Natural killer cell treated with Interleukin-12 subunit alpha and Interleukin-12 subunit beta and Interleukin-15 and Interleukin-18, amount 100 ng/mL, for 72 hours (primary cell): ENCODE measurements at regions not wholly inside any gene's neighbourhood (a gene's known extent, or its start where the extent isn't known, plus 50 kb on each side); places are given as distances from the start of the nearest gene placed in this dataset.
"Not testable (repeated sequence)": the region's sequence is repeated elsewhere in the genome, so short reads cannot be mapped to it uniquely, and the experiment has no call there.

Experiments
- ATAC-seq, 2 donors: fragments of 150-1000 bp; cut with Tn5 transposase in 1 of 2; sonication (Bioruptor Pico), chemical (Tn5 transposase) in 1 of 2; 2 replicates each; pipeline ENCODE4 v1.10.0; 2021
- DNase-seq: peaks from one replicate; pipeline ENCODE4 v3.0.0; 2022; ENCODE audit warnings: low spot score
- H3K27ac Mint-ChIP-seq, 2 donors: 1 replicate in 1 of 2; 2 replicates in 1 of 2; pipeline ENCODE4 v1.8.0; 2022; ENCODE audit warnings: mixed read lengths in 2 of 2, mild to moderate bottlenecking in 1 of 2, moderate library complexity in 1 of 2
- H3K27me3 Mint-ChIP-seq, 2 donors: 1 replicate in 1 of 2; 2 replicates in 1 of 2; pipeline ENCODE4 v1.8.0; 2022; ENCODE audit warnings: mixed read lengths in 2 of 2
- H3K36me3 Mint-ChIP-seq: one replicate; pipeline ENCODE4 v1.8.0; 2022; ENCODE audit warnings: mixed read lengths
- H3K4me1 Mint-ChIP-seq, 2 donors: 1 replicate in 1 of 2; 2 replicates in 1 of 2; pipeline ENCODE4 v1.8.0; 2022; ENCODE audit warnings: low read depth in 2 of 2, mixed read lengths in 2 of 2, mild to moderate bottlenecking in 1 of 2
- H3K4me3 Mint-ChIP-seq: one replicate; pipeline ENCODE4 v1.8.0; 2022; ENCODE audit warnings: mixed read lengths
- H3K9me3 Mint-ChIP-seq: 2 replicates; pipeline ENCODE4 v1.8.0; 2022; ENCODE audit warnings: mixed read lengths

GRCh38 chr16:61045931-61046330 lies 990.3 kb downstream of the CDH8 start:
- no peaks in the 10 kb centered on the region for H3K4me1 Mint-ChIP-seq

GRCh38 chr16:61042737-61043136 lies 993.5 kb downstream of the CDH8 start:
- no peak overlapping the region for H3K4me3 Mint-ChIP-seq
- peaks cover 11% of the 10 kb centered on the region for H3K9me3 Mint-ChIP-seq
- no peaks in the 10 kb centered on the region for H3K27me3 Mint-ChIP-seq
- no peaks in the 10 kb centered on the region for H3K4me1 Mint-ChIP-seq
- no peak overlapping the region for H3K27ac Mint-ChIP-seq
- ATAC-seq (no peak), DNase-seq (no peak)
- H3K36me3 Mint-ChIP-seq: peaks cover 4% of the 10 kb centered on the region

More at GRCh38 chr16:61045931-61046330, 990.3 kb downstream of the CDH8 start:
- peaks cover 17% of the 10 kb centered on the region for H3K36me3 Mint-ChIP-seq
- no peak for DNase-seq
- H3K27me3 Mint-ChIP-seq: no peaks in the 10 kb centered on the region
- peaks cover 21% of the 10 kb centered on the region for H3K9me3 Mint-ChIP-seq
- ATAC-seq: no peak
- no peak overlapping the region for H3K27ac Mint-ChIP-seq
- H3K4me3 Mint-ChIP-seq: no peak overlapping the region

- Mint-ChIP-seq H3K27me3 (no peaks in the 10 kb centered on the region), H3K4me1 (no peaks in the 10 kb centered on the region), H3K36me3 (peaks cover 6% of the 10 kb centered on the region), H3K9me3 (peaks cover 16% of the 10 kb centered on the region), H3K4me3 (no peak overlapping the region), H3K27ac (no peak overlapping the region)
- DNase-seq (no peak), ATAC-seq (no peak)
Observed at GRCh38 chr16:61030616-61031015, 1005.6 kb downstream of the CDH8 start.

- H3K9me3 Mint-ChIP-seq: peaks cover 24% of the 10 kb centered on the region
- no peak overlapping the region for H3K27ac Mint-ChIP-seq
- no peak for ATAC-seq
- peaks cover 4% of the 10 kb centered on the region for H3K36me3 Mint-ChIP-seq
- H3K4me3 Mint-ChIP-seq: no peak overlapping the region
- H3K4me1 Mint-ChIP-seq: no peaks in the 10 kb centered on the region
- no peak for DNase-seq
- H3K27me3 Mint-ChIP-seq: no peaks in the 10 kb centered on the region
Observed at GRCh38 chr16:61024180-61024900, 1011.9 kb downstream of the CDH8 start.

- Mint-ChIP-seq H3K36me3 (peaks cover 21% of the 10 kb centered on the region), H3K27ac (no peak overlapping the region), H3K4me1 (no peaks in the 10 kb centered on the region), H3K4me3 (no peak overlapping the region), H3K27me3 (no peaks in the 10 kb centered on the region), H3K9me3 (peaks cover 25% of the 10 kb centered on the region)
- ATAC-seq: no peak
- DNase-seq: no peak
Observed at GRCh38 chr16:61014869-61015268, 1021.4 kb downstream of the CDH8 start.

- peaks cover 10% of the 10 kb centered on the region for H3K36me3 Mint-ChIP-seq
Observed at GRCh38 chr16:61007694-61008093, 1028.5 kb downstream of the CDH8 start.

GRCh38 chr16:61005952-61006351 lies 1030.3 kb downstream of the CDH8 start:
- Mint-ChIP-seq H3K27me3 (no peaks in the 10 kb centered on the region), H3K9me3 (peaks cover 7% of the 10 kb centered on the region), H3K4me3 (no peak overlapping the region), H3K4me1 (no peaks in the 10 kb centered on the region), H3K27ac (no peak overlapping the region), H3K36me3 (peaks cover 4% of the 10 kb centered on the region)
- DNase-seq (no peak), ATAC-seq (no peak)

More at GRCh38 chr16:61007694-61008093, 1028.5 kb downstream of the CDH8 start:
- Mint-ChIP-seq H3K27me3 (no peaks in the 10 kb centered on the region), H3K4me1 (no peaks in the 10 kb centered on the region), H3K27ac (no peak overlapping the region), H3K9me3 (peaks cover 11% of the 10 kb centered on the region), H3K4me3 (no peak overlapping the region)
- no peak for DNase-seq
- ATAC-seq: no peak

GRCh38 chr16:61002479-61003204 lies 1033.6 kb downstream of the CDH8 start:
- Mint-ChIP-seq H3K4me3 (no peak overlapping the region), H3K27ac (no peak overlapping the region), H3K36me3 (no peaks in the 10 kb centered on the region), H3K4me1 (no peaks in the 10 kb centered on the region), H3K27me3 (no peaks in the 10 kb centered on the region), H3K9me3 (peaks cover 10% of the 10 kb centered on the region)
- ATAC-seq: no peak
- DNase-seq: no peak

- peaks cover 14% of the 10 kb centered on the region for H3K9me3 Mint-ChIP-seq
- no peaks in the 10 kb centered on the region for H3K36me3 Mint-ChIP-seq
- no peak overlapping the region for H3K4me3 Mint-ChIP-seq
- H3K4me1 Mint-ChIP-seq: no peaks in the 10 kb centered on the region
- no peak overlapping the region for H3K27ac Mint-ChIP-seq
- H3K27me3 Mint-ChIP-seq: no peaks in the 10 kb centered on the region
- no peak for ATAC-seq
- no peak for DNase-seq
Observed at GRCh38 chr16:60991886-60992285, 1044.4 kb downstream of the CDH8 start.

- H3K4me1 Mint-ChIP-seq: no peaks in the 10 kb centered on the region
- H3K36me3 Mint-ChIP-seq: no peaks in the 10 kb centered on the region
- no peak overlapping the region for H3K27ac Mint-ChIP-seq
- DNase-seq (no peak), ATAC-seq (no peak)
- H3K27me3 Mint-ChIP-seq: no peaks in the 10 kb centered on the region
- no peak overlapping the region for H3K4me3 Mint-ChIP-seq
- H3K9me3 Mint-ChIP-seq: peaks cover 14% of the 10 kb centered on the region
Observed at GRCh38 chr16:60989592-60989991, 1046.6 kb downstream of the CDH8 start.

- no peak for DNase-seq
- H3K27me3 Mint-ChIP-seq: no peaks in the 10 kb centered on the region
- peaks cover 24% of the 10 kb centered on the region for H3K9me3 Mint-ChIP-seq
- ATAC-seq: no peak
- H3K4me1 Mint-ChIP-seq: no peaks in the 10 kb centered on the region
- peaks cover 8% of the 10 kb centered on the region for H3K36me3 Mint-ChIP-seq
- no peak overlapping the region for H3K4me3 Mint-ChIP-seq
- H3K27ac Mint-ChIP-seq: no peak overlapping the region
Observed at GRCh38 chr16:60979119-60979518, 1057.1 kb downstream of the CDH8 start.

- DNase-seq: no peak
- peaks cover 10% of the 10 kb centered on the region for H3K36me3 Mint-ChIP-seq
- ATAC-seq: no peak
- H3K27me3 Mint-ChIP-seq: no peaks in the 10 kb centered on the region
- H3K9me3 Mint-ChIP-seq: peaks cover 15% of the 10 kb centered on the region
- no peaks in the 10 kb centered on the region for H3K4me1 Mint-ChIP-seq
- no peak overlapping the region for H3K27ac Mint-ChIP-seq
- H3K4me3 Mint-ChIP-seq: no peak overlapping the region
Observed at GRCh38 chr16:60949800-60950199, 1086.4 kb downstream of the CDH8 start.

GRCh38 chr16:60945225-60945624 lies 1091.0 kb downstream of the CDH8 start:
- peaks cover 3% of the 10 kb centered on the region for H3K9me3 Mint-ChIP-seq
- DNase-seq (no peak), ATAC-seq (no peak)
- no peak overlapping the region for H3K4me3 Mint-ChIP-seq
- H3K27me3 Mint-ChIP-seq: no peaks in the 10 kb centered on the region
- H3K36me3 Mint-ChIP-seq: no peaks in the 10 kb centered on the region
- H3K27ac Mint-ChIP-seq: no peak overlapping the region
- H3K4me1 Mint-ChIP-seq: no peaks in the 10 kb centered on the region

GRCh38 chr16:60936189-60936588 lies 1100.0 kb downstream of the CDH8 start:
- H3K27ac Mint-ChIP-seq, ATAC-seq, H3K36me3 Mint-ChIP-seq, H3K4me3 Mint-ChIP-seq, H3K4me1 Mint-ChIP-seq, DNase-seq, H3K27me3 Mint-ChIP-seq: not testable (repeated sequence)
- H3K9me3 Mint-ChIP-seq: peaks cover 29% of the 10 kb centered on the region
